ENCODE measurements at regions not wholly inside any gene's neighbourhood (a gene's known extent, or its start where the extent isn't known, plus 50 kb on each side); places are given as distances from the start of the nearest gene placed in this dataset.
"Not testable (repeated sequence)": the region's sequence is repeated elsewhere in the genome, so short reads cannot be mapped to it uniquely, and the experiment has no call there.

- no peak for DNase-seq
These were observed 202.1 kb upstream of the FAT3 start for GRCh38 chr11:92022499-92022898.

DNA sequence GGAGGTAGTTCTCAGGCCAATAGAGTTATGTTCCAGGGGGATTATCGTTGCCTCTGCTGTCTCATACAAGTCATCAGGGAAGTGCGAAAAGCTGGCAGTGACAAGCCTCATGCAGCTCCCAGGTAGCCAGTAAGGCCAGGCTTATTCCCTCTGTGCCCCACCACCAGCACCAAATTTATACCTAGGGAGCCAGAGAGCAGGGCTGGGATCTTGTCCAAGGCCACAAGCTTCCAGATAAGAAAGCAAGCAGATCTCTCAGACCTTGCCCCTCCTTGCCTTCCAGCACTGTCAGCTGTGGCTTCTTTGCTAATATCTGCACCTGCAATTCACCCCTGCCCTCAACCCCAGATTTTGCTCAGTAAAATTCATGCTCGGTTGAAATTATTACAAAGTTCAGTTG, 206.3 kb upstream of the FAT3 start:
- no peak for DNase-seq

DNA sequence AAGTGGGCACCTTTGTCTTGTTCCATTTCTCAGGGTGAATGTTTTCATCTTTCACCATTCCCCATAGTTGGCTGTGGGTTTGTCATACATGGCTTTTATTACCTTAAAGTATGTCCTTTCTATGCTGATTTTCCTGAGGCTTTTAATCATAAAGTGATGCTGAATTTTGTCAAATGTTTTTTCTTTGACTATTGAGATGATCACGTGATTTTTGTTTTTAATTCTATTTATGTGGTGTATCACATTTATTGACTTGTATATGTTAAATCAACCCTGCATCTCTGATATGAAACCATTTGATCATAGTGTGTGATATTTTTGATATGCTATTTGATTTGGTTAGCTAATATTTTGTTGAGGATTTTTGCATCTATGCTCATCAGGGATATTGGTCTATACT, 216.4 kb upstream of the FAT3 start:
- no peak for DNase-seq

DNA sequence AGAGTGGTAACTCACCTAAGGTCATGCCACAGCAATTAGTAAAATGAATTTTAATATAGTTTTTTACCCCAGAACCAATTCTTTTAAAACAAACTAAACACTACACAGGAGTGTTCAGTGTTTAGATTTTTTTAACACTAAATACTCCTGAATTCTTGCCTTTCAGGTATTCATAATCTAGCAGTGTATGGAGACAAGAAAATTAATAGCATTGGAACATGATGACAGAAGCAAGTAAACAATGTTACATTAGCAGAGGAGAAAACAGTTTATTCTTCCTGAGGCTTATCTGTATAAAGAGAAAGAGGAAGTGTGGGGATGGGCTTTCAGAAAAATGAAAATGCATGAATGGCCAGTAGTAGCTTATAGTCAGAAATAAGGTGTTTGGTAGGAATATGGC, 222.1 kb upstream of the FAT3 start:
- peak; percentile 16 for DNase-seq

DNA sequence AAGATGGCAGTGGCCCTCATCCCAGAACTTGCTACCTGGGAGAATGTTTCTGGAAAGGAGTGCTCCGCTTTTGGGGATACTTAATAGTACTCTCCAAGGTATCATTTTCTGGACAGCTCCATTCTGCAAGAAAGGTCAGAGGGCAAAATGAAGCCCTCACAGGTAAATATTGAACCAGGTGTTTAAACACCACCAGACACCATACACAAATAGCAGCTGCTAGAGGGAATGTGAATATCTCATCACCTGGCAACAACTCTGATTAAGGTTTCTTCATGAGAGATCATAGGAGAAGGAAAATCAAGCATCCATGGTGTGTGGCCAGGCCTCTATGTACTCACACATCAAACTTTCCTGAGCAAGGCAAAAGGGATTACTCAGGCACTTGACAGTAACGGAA, 226.1 kb upstream of the FAT3 start:
- DNase-seq, result peak; percentile 99

GRCh38 chr11:91997226-91997625, 227.4 kb upstream of the FAT3 start:
- DNase-seq, result peak; percentile 94

GRCh38 chr11:91996526-91996925, 228.1 kb upstream of the FAT3 start:
- DNase-seq, result peak; percentile 42

GRCh38 chr11:91988443-91988842, 236.2 kb upstream of the FAT3 start:
- DNase-seq, result not testable (repeated sequence)

- no peak for DNase-seq
These were observed 238.4 kb upstream of the FAT3 start for GRCh38 chr11:91986218-91986617.

GRCh38 chr11:91984033-91984584, 240.5 kb upstream of the FAT3 start:
- peak; percentile 11 for DNase-seq

GRCh38 chr11:91981995-91982394, 242.6 kb upstream of the FAT3 start:
- peak; percentile 47 for DNase-seq

DNA sequence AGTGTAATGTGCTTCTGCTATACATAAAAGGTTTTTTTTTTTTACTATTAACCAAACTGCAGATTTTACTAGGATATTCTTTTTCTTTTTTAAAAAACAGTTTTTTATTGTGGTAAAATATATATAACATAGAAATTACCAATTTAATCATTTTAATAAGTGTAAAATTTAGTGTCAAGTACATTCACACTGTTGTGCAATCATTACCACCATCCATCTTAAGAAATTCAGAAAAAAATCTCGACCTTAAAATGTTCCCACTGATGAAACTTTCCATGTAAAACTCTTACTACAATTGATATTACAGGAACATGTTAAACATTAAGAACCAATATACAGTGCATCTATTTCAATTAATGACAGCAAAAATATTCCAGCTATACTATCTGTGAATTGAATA, 244.8 kb upstream of the FAT3 start:
- no peak for DNase-seq

- no peak for DNase-seq
These were observed 245.9 kb upstream of the FAT3 start for GRCh38 chr11:91978747-91979146.

DNA sequence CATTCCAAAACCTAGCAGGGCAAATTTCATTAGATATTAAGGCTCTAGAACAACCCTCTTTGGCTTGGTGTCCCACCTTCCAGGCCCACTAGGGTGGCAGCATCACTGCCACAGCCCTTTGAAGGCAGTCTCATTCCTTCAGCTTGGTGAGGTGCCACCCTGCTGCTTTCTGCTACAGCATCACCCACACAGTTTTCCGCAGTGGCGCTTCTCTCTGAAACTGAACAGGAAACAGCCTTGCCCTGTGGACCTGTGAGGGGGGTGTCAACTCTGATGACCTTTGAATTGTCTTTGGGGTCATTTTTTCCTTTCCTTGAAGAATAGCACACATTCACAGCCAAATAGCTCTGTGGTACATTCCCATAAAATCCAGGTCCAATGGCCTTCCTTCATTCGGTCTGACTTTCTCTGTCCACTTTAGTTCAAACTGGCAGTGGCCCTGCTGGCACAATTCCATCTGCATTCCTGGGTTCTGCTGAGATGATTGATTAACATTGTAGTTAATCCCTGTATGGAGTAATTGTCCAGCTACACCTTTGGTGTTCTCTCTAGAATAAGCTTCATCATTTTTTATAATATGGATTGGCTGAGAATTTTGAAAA, 251.9 kb upstream of the FAT3 start:
- no peak for DNase-seq

GRCh38 chr11:91970624-91971023, 254.0 kb upstream of the FAT3 start:
- no peak for DNase-seq

GRCh38 chr11:91969486-91969885, 255.1 kb upstream of the FAT3 start:
- no peak for DNase-seq

GRCh38 chr11:91967691-91968045, 256.9 kb upstream of the FAT3 start:
- no peak for DNase-seq

DNA sequence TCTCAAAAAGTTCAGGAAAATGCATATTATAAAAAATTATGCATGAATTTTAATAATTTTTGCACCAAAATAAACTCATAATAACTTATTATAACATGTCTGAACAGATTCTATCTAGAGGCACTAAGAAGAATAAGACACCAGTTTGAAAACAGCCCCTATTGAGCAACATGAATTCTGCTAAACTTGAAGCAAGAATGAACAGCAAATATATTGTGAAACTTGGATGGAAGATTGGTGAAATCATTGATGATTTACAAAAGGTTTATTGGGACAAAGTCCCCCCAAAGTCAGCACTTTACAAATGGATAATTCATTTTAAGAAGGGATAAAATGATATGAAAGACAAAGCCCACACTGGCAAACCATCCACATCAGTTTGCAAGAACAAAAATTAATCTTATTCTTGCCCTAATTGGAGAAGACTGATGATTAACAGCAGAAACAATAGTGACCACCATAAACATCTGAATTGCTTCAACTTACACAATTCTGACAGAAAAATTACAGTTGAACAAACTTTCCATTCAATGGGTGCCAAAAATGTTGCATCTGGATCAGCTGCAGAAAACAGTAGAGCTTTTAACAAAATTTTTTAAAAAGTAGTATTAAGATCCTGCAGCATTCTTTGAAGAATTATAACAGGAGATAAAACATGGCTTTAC, 257.5 kb upstream of the FAT3 start:
- no peak for DNase-seq

DNA sequence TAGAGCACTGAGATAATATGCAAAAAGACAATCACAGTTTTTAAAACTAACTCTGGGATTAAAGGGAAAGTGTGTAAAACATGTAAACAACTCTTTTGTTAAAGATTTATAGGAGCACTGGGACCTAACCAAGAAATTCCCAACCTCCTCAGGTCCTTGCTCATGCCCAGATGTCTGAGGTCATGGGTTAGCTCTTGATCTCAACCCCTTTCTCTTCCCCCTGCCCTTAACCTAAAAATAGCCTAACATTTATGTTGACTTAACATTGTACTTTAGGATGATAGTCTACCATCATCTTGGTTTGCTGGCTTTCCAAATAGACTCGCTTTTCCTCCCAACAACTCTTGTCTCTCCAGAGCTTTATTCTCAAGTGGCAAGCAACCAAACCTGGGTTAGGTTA, 258.2 kb upstream of the FAT3 start:
- DNase-seq, result peak; percentile 26

- DNase-seq, result no peak
These were observed 263.8 kb upstream of the FAT3 start for GRCh38 chr11:91960770-91961169.

DNA sequence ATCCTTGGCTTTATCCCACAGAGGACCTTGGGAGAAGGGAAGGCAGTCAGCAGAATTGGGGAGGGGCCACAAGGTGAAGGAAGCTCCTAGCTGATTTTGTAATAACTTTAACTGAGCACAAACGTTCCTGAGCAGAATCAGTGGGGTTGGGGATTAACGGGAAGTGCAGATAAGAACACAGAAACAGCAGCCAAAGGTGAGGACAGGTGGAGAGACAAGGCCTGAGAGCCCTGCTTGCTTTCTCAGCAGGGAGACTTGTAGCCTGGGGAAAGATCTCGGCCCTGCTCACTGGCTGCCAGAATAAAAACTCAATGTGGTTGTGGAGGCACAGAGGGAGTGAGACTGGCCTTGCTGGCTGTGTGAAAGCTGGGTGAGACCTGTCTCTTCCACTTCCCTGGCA, 265.2 kb upstream of the FAT3 start:
- no peak for DNase-seq

DNA sequence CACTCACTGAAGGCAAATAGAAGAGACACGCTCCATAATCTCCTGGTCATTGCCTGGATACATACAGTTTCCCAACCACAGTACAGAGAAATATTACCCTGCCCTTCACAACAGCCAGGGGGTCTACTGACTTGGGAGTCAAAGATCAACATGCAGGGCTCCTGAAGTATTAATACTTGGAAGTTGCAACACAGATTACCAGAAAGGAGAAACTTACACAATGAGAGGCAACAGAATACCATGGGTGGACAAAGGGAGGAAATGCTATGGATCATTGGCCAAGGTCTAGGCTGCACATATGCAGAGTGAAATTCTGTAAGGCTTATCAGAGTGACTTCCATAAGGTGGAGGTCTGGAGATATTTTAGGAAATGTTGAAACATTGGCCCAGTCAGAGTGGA, 267.9 kb upstream of the FAT3 start:
- DNase-seq, result no peak

DNA sequence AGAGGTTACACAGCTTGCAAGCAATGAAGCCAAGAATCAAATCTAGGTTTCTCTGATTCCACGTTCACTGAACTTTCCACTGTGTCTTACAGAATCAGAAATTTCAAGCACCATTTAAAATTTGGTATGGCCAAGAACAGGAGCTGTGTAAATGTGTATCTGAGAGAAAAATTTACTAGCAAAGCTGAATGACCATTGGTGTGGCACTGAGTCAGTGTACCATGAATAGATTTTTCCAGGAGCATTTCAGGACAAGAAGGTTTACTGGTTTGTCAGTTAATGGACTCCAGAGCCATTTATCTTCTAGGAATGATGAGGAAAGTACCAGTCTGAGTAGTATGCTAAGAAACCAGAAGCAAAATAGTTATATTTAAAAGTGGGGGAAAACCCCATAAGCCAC, 269.4 kb upstream of the FAT3 start:
- no peak for DNase-seq

GRCh38 chr11:91952056-91952455, 272.6 kb upstream of the FAT3 start:
- no peak for DNase-seq
